IMR-90 (cell line): ENCODE measurements at regions not wholly inside any gene's neighbourhood (a gene's known extent, or its start where the extent isn't known, plus 50 kb on each side); places are given as distances from the start of the nearest gene placed in this dataset.

Experiments
- ATAC-seq: fragments of 200-7000 bp; cut with Tn5 transposase; 2 replicates; pipeline ENCODE4 v1.9.1; 2020; ENCODE audit warnings: low read depth, mild to moderate bottlenecking, moderate library complexity
- BruUV-seq: library from RNA; stranded (reverse); fragments of 400-500 nt; replicated peaks from 2 replicates; lab custom pipeline; 2021; lab: Mats Ljungman, UMichigan
- CTCF ChIA-PET: fragments of 300-600 bp; formaldehyde crosslinking; extraction: SDS; loops from one replicate; lab custom pipeline; 2021; ENCODE audit warnings: antibody characterized with exemption; lab: Yijun Ruan, JAX
- POLR2A ChIA-PET: fragments of 300-600 bp; sonication (Branson Sonifier 250); formaldehyde crosslinking; loops from one replicate; lab custom pipeline; 2022; ENCODE audit warnings: antibody characterized with exemption; ENCODE audit not compliant: unreplicated experiment; lab: Charles Lee
- DNase-seq: peaks from one replicate; pipeline ENCODE4 v3.0.0; 2013
- H2AFZ ChIP-seq: replicated peaks from 2 replicates; pipeline ENCODE3; 2013; ENCODE audit warnings: low read length, mild to moderate bottlenecking; ENCODE audit not compliant: poor library complexity
- H2AK5ac ChIP-seq: 2 replicates; pipeline ENCODE4 v1.6.1; 2013; ENCODE audit warnings: low read depth, low read length, inconsistent platforms
- H2AK9ac ChIP-seq: replicated peaks from 2 replicates; pipeline ENCODE3; 2013; ENCODE audit warnings: mild to moderate bottlenecking, low read depth, low read length, moderate library complexity; ENCODE audit not compliant: poor library complexity
- H2BK120ac ChIP-seq: 2 replicates; pipeline ENCODE4 v1.6.1; 2013; ENCODE audit warnings: low read depth, low read length, inconsistent platforms
- H2BK15ac ChIP-seq: 3 replicates; pipeline ENCODE4 v1.6.1; 2013; ENCODE audit warnings: low read depth, low read length, inconsistent platforms
- H2BK20ac ChIP-seq: 2 replicates; pipeline ENCODE4 v1.6.1; 2013; ENCODE audit warnings: low read depth, mild to moderate bottlenecking, inconsistent platforms, low read length, moderate library complexity
- H2BK5ac ChIP-seq: 2 replicates; pipeline ENCODE4 v1.6.1; 2013; ENCODE audit warnings: mild to moderate bottlenecking, low read depth, low read length, inconsistent platforms; ENCODE audit not compliant: poor library complexity, severe bottlenecking
- H3K14ac ChIP-seq: replicated peaks from 2 replicates; pipeline ENCODE4 v1.6.1; 2013; ENCODE audit warnings: low read depth, low read length, inconsistent platforms
- H3K18ac ChIP-seq: 2 replicates; pipeline ENCODE4 v1.6.1; 2013; ENCODE audit warnings: low read depth, low read length, control low read depth
- H3K23ac ChIP-seq: 2 replicates; pipeline ENCODE4 v1.6.1; 2013; ENCODE audit warnings: low read depth, low read length, inconsistent platforms
- H3K27ac ChIP-seq: 2 replicates; pipeline ENCODE4 v1.5.1; 2013; ENCODE audit warnings: mild to moderate bottlenecking, control low read depth, low read length; ENCODE audit not compliant: insufficient read depth
- H3K27me3 ChIP-seq: 2 replicates; pipeline ENCODE4 v1.6.1; 2013; ENCODE audit warnings: low read length; ENCODE audit not compliant: control insufficient read depth, insufficient read depth
- H3K36me3 ChIP-seq: 2 replicates; pipeline ENCODE4 v1.6.1; 2013; ENCODE audit warnings: low read length, mixed read lengths; ENCODE audit not compliant: control insufficient read depth, insufficient read depth
- H3K4ac ChIP-seq: 2 replicates; pipeline ENCODE4 v1.6.1; 2013; ENCODE audit warnings: low read depth, low read length, inconsistent platforms
- H3K4me1 ChIP-seq: 2 replicates; pipeline ENCODE4 v1.6.1; 2013; ENCODE audit warnings: low read length, mixed read lengths; ENCODE audit not compliant: control insufficient read depth, insufficient read depth
- H3K4me2 ChIP-seq: 2 replicates; pipeline ENCODE4 v1.6.1; 2013; ENCODE audit warnings: low read depth, mild to moderate bottlenecking, control low read depth, low read length, moderate library complexity
- H3K4me3 ChIP-seq: 2 replicates; pipeline ENCODE4 v1.5.1; 2013; ENCODE audit warnings: low read depth, mild to moderate bottlenecking, control low read depth, low read length, moderate library complexity; ENCODE audit not compliant: insufficient read depth
- H3K56ac ChIP-seq: 2 replicates; pipeline ENCODE4 v1.6.1; 2013; ENCODE audit warnings: low read length, inconsistent platforms; ENCODE audit not compliant: insufficient read depth; ENCODE audit errors: extremely low read depth
- H3K79me1 ChIP-seq, 2 experiments: 2 replicates each; pipeline ENCODE4 v1.6.1; 2013; ENCODE audit warnings: low read length in 2 of 2, inconsistent platforms in 1 of 2, low read depth in 1 of 2
- H3K9ac ChIP-seq: 2 replicates; pipeline ENCODE4 v1.6.1; 2013; ENCODE audit warnings: low read depth, low read length, control low read depth
- H3K9me1 ChIP-seq: 2 replicates; pipeline ENCODE4 v1.6.1; 2013; ENCODE audit warnings: low read length, inconsistent platforms; ENCODE audit not compliant: insufficient read depth
- H3K9me3 ChIP-seq: 2 replicates; pipeline ENCODE4 v1.6.1; 2013; ENCODE audit warnings: low read length; ENCODE audit not compliant: control insufficient read depth, insufficient read depth
- H4K20me1 ChIP-seq: 2 replicates; pipeline ENCODE4 v1.6.1; 2013; ENCODE audit warnings: low read length, inconsistent platforms; ENCODE audit not compliant: insufficient read depth
- H4K5ac ChIP-seq: 2 replicates; pipeline ENCODE4 v1.6.1; 2013; ENCODE audit warnings: mild to moderate bottlenecking, low read depth, low read length, control low read depth
- H4K8ac ChIP-seq, 2 experiments: 2 replicates each; pipeline ENCODE4 v1.6.1; 2013; ENCODE audit warnings: low read depth in 2 of 2, low read length in 2 of 2, control low read depth in 1 of 2, inconsistent platforms in 1 of 2
- H4K91ac ChIP-seq: 2 replicates; pipeline ENCODE4 v1.6.1; 2013; ENCODE audit warnings: low read depth, low read length, inconsistent platforms; ENCODE audit not compliant: insufficient read depth
- BHLHE40 ChIP-seq: fragments of 150-350 bp; IDR thresholded peaks from 2 replicates; pipeline ENCODE4 v1.6.1; 2016; ENCODE audit warnings: mild to moderate bottlenecking, low read depth, low read length
- CEBPB ChIP-seq: IDR thresholded peaks from 2 replicates; pipeline ENCODE4 v1.6.1; 2012; ENCODE audit warnings: low read depth, low read length, improper control_type of control experiment
- CHD1 ChIP-seq: IDR thresholded peaks from 2 replicates; pipeline ENCODE4 v1.6.1; 2012; ENCODE audit warnings: low read depth, low read length, improper control_type of control experiment
- CTCF ChIP-seq: conservative IDR thresholded peaks from 2 replicates; pipeline ENCODE4 v1.5.1; 2012; ENCODE audit warnings: mild to moderate bottlenecking, low read depth, low read length, improper control_type of control experiment
- ELK1 ChIP-seq: fragments of 150-350 bp; IDR thresholded peaks from 2 replicates; pipeline ENCODE4 v1.6.1; 2016; ENCODE audit warnings: low read depth, mild to moderate bottlenecking, low read length, moderate library complexity, borderline replicate concordance
- FOS ChIP-seq: fragments of 150-350 bp; IDR thresholded peaks from 2 replicates; pipeline ENCODE4 v1.6.1; 2016; ENCODE audit warnings: low read depth, low read length
- MAFK ChIP-seq: IDR thresholded peaks from 2 replicates; pipeline ENCODE4 v1.6.1; 2012; ENCODE audit warnings: low read depth, low read length, improper control_type of control experiment
- MAZ ChIP-seq: IDR thresholded peaks from 2 replicates; pipeline ENCODE4 v1.6.1; 2012; ENCODE audit warnings: low read depth, mild to moderate bottlenecking, low read length, improper control_type of control experiment, moderate library complexity, borderline replicate concordance
- MXI1 ChIP-seq: IDR thresholded peaks from 2 replicates; pipeline ENCODE4 v1.6.1; 2012; ENCODE audit warnings: low read depth, mild to moderate bottlenecking, low read length, moderate library complexity, borderline replicate concordance
- NFE2L2 ChIP-seq: fragments of 150-350 bp; IDR thresholded peaks from 2 replicates; pipeline ENCODE4 v1.6.1; 2016; ENCODE audit warnings: low read depth, mild to moderate bottlenecking, low read length
- POLR2A ChIP-seq: IDR thresholded peaks from 2 replicates; pipeline ENCODE4 v1.6.1; 2012; ENCODE audit warnings: mild to moderate bottlenecking, low read depth, low read length
- RAD21 ChIP-seq: IDR thresholded peaks from 2 replicates; pipeline ENCODE4 v1.6.1; 2012; ENCODE audit warnings: low read length, improper control_type of control experiment
- RCOR1 ChIP-seq: IDR thresholded peaks from 2 replicates; pipeline ENCODE4 v1.6.1; 2012; ENCODE audit warnings: mild to moderate bottlenecking, low read length, improper control_type of control experiment; ENCODE audit not compliant: insufficient replicate concordance
- RFX5 ChIP-seq: IDR thresholded peaks from 2 replicates; pipeline ENCODE4 v1.8.0; 2012; ENCODE audit warnings: low read depth, mild to moderate bottlenecking, low read length, moderate library complexity
- SMC3 ChIP-seq: fragments of 150-350 bp; IDR thresholded peaks from 2 replicates; pipeline ENCODE4 v1.6.1; 2016; ENCODE audit warnings: low read depth, mild to moderate bottlenecking, antibody characterized with exemption, low read length, moderate library complexity
- USF2 ChIP-seq: fragments of 150-350 bp; IDR thresholded peaks from 2 replicates; pipeline ENCODE4 v1.6.1; 2017; ENCODE audit warnings: mild to moderate bottlenecking, antibody characterized with exemption, low read length, low read depth
- whole genome bisulfite sequencing, 2 experiments: methylation state at CpG; one replicate each; pipeline versions ENCODE4 v1.1.5 to v1.1.7; 2013; ENCODE audit warnings: missing lambda C conversion rate in 2 of 2; ENCODE audit not compliant: insufficient read length in 1 of 2; ENCODE audit errors: extremely low coverage in 2 of 2; 5-methylcytosine and 5-hydroxymethylcytosine counted together
- dilution Hi-C: fragments of 300-500 bp; cut with HindIII; formaldehyde crosslinking; loops from one replicate; pipeline ENCODE4 v1.14.3; 2018; ENCODE audit warnings: low sequenced_read_pairs; ENCODE audit not compliant: unreplicated experiment
- in situ Hi-C: fragments of 300-500 bp; cut with MboI; formaldehyde crosslinking; loops from 3 replicates; pipeline ENCODE4 v1.14.3; 2019; ENCODE audit warnings: low sequenced_read_pairs, inconsistent platforms, mixed read lengths
- intact Hi-C: fragments of 100-400 bp; cut with micrococcal nuclease; formaldehyde crosslinking; loops from 2 replicates; pipeline ENCODE4 v1.10.0; 2022

GRCh38 chr12:107396991-107397390 lies 288.6 kb upstream of the PWP1 start:
- H3K18ac ChIP-seq = no peak overlapping the region
- no peak overlapping the region for H2BK15ac ChIP-seq
- no CpG with 5 or more reads among the region's 7 CpGs for WGBS, 2 experiments
- H4K91ac ChIP-seq = no peak overlapping the region
- no peak for ATAC-seq
- H2AK9ac ChIP-seq = no peak overlapping the region
- POLR2A ChIA-PET = no interaction called here
- H3K9me3 ChIP-seq = no peaks in the 10 kb centered on the region
- H4K20me1 ChIP-seq = no peaks in the 10 kb centered on the region
- intact Hi-C loops (no loop called here), in situ Hi-C loops (no loop called here), dilution Hi-C loops (no loop called here)
- no peak overlapping the region for H3K27ac ChIP-seq
- no peak overlapping the region for H3K14ac ChIP-seq
- H3K36me3 ChIP-seq = no peaks in the 10 kb centered on the region
- no peak overlapping the region for H2BK5ac ChIP-seq
- no TSS peak for BruUV-seq
- CTCF ChIA-PET = interaction anchor here (2.2 kb wide), 1 partner anchor 265 kb away, joined by 7 read pairs; no protein-coding TSS in a partner anchor
- no peak overlapping the region for H2AFZ ChIP-seq
- H4K8ac ChIP-seq = no peak overlapping the region
- TF ChIP-seq SMC3 = no peak
- TF ChIP-seq CHD1 = no peak
- no peak for TF ChIP-seq MXI1
- TF ChIP-seq NFE2L2 = no peak
- no peak for TF ChIP-seq BHLHE40
- TF ChIP-seq MAFK = no peak
- no peak for TF ChIP-seq RFX5
- no peak for TF ChIP-seq POLR2A
- TF ChIP-seq CTCF = no peak
- TF ChIP-seq ELK1 = no peak
- TF ChIP-seq RCOR1 = no peak
- TF ChIP-seq CEBPB = no peak
- TF ChIP-seq RAD21 = no peak
- TF ChIP-seq FOS = no peak
- no peak for TF ChIP-seq MAZ
- no peak for TF ChIP-seq USF2
- no peaks in the 10 kb centered on the region for H3K27me3 ChIP-seq
- no peak overlapping the region for H2BK120ac ChIP-seq
- no peak overlapping the region for H3K4ac ChIP-seq
- no peaks in the 10 kb centered on the region for H3K79me1 ChIP-seq
- no peak for DNase-seq
- peaks cover 3% of the 10 kb centered on the region; the same call in 1 of the 2 replicates for H3K9me1 ChIP-seq
- H3K4me1 ChIP-seq = peaks cover 4% of the 10 kb centered on the region; the same call in 1 of the 2 replicates
- no peak overlapping the region for H4K5ac ChIP-seq
- H3K4me2 ChIP-seq = no peak overlapping the region
- no peak overlapping the region for H3K56ac ChIP-seq
- H2BK20ac ChIP-seq = no peak overlapping the region
- no peak overlapping the region for H3K4me3 ChIP-seq
- H2AK5ac ChIP-seq = no peak overlapping the region
- no peak overlapping the region for H3K9ac ChIP-seq
- H3K23ac ChIP-seq = no peak overlapping the region
